HG02852 (cell line): ENCODE measurements at regions not wholly inside any gene's neighbourhood (a gene's known extent, or its start where the extent isn't known, plus 50 kb on each side); places are given as distances from the start of the nearest gene placed in this dataset.
"Not testable (repeated sequence)": the region's sequence is repeated elsewhere in the genome, so short reads cannot be mapped to it uniquely, and the experiment has no call there.

Experiments
- ATAC-seq: cut with Tn5 transposase; IDR thresholded peaks from one replicate; pipeline ENCODE4 v1.9.1; 2021; ENCODE audit warnings: mild to moderate bottlenecking, moderate library complexity; ENCODE audit not compliant: unreplicated experiment

DNA sequence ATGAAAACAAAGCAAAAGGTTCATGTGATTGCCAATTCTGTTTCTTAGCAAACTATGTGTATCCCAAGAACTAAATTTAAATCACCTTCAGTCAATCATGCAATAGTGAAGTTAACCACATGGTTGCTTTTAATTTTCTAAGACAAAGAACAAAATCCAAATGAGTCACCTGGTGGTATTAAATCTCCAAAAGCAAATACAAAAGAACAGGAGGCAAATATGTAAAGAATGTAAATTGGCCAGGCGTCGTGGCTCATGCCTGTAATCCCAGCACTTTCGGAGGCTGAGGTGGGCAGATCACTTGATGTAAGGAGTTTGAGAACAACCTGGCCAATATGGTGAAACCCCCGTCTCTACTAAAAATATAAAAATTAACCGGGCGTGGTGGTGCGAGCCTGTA is 54.2 kb upstream of the PIK3R4 start:
- no peak for ATAC-seq

DNA sequence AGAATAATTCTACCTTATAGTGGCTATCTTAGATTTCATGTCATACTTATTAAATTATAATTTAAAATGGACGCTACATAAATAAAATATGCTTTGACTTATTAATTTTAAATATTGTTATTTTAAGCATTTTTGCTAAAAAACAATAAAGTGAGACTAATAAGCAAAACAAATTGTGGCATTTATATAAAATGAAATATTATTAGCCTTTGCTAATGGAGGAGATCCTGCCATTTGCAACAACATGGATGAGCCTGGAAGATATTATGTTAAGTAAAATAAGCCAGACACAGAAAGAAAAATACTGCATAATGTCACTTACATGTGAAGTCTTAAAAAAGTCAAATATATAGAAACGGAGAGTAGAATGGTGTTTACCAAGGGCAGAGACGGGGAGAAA is 54.8 kb upstream of the PIK3R4 start:
- ATAC-seq: no peak

DNA sequence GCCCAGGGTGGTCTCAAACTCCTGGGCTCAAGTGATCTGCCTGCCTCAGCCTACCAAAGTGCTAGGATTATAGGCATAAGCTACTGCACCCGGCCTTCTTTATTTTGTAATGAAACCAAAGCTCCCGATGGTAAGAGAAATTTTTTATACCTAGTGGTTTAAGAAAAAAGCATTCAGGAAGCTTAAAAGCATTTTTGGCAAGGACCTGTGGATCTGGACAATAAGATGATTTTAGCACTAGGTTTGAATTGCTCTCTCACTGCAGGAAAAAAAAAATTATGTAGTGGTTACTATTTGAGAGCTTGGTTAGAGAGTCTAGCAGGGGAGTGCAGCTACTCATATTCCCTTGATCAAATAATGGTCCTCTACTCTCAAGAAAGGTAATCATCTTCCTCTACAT is 64.9 kb upstream of the PIK3R4 start:
- no peak for ATAC-seq

GRCh38 chr3:130814691-130815472 is 68.3 kb upstream of the PIK3R4 start:
- ATAC-seq: no peak

- no peak for ATAC-seq
These were observed 70.2 kb upstream of the PIK3R4 start for GRCh38 chr3:130816561-130817445.

DNA sequence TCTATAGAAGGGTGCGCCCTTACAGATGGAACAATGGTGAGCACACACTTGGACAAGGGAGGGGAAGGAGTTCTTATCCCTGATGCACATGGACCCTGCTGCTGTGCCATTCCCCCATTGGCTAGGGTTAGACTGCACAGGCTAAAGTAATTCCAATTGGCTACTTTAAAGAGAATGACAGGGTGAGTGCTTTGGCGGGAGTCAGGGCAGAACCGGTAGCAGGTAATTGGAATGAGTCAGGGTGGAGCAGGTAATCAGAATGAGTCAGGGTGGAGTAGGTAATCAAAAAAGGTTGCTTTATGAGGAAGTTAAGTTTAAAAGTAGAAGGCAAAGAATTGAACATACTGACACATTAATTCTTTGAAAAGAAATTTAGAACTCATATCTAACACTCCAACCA is 71.4 kb upstream of the PIK3R4 start:
- not testable (repeated sequence) for ATAC-seq

DNA sequence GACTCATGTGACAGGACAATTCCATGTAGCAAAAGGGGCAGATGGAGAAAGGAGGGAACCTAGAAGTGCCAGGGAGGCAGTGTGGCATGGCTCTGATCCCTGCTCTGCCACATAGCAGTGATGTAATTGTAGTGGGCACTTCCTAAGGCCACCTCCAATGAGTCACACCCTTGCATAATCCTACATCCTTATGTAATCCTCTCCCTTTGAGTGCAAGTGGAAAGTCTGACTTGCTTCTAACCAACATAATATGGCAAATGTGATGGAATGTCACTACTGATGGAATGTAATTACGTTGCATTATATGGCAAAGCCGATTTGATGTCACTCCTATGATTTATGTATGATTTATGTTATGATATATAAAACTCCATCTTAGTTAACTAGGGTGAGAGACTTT is 72.9 kb upstream of the ATP2C1 start:
- no peak for ATAC-seq

- no peak for ATAC-seq
These were observed 72.1 kb upstream of the ATP2C1 start for GRCh38 chr3:130821806-130822205.

DNA sequence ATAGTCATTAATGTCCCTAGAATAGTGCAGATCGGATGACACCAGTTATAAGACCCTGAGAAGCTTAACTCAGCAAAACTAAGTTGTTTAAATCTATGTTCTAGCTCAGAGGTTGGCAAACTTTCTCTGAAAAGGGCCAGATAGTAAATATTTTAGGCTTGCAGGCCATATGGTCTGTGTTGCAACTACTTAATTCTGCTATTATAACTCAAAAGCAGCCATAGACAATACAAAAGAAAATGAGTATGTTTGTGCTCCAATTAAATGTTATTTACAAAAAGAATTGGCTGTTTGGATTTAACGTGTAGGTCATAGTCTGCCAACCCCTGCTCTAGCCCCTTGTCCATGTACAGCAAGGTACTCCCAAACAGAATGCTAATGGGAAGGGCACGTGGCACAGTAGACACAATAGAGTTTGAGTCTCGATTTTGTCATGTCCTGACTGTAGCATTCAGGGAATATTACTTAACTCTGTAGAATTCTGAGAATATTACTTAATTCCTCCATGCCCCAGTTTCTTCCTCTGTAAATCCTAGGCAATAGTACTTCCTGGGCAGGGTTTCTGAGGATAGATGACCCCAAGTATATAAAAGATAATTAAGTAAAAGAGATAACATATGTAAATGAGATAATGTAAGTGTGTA is 70.5 kb upstream of the ATP2C1 start:
- ATAC-seq: no peak

DNA sequence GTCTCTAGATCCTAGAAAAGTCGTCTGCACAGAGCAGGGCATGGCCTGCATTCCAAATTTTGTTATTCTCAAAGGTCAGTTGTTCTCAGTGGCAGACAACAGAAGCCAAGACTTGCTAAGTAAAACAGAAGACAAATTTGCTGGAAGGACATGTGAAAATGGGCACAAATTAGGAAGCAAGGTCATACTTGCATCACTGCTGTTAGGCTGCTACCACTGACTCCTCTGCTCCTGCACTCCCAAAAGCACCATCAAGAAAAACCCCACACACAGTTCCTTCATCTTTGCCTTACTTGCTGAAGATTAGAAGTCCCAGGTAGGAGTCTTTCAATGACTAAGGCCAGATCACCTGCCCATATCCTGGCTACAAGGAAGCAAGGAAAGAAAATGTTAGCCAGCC is 69.9 kb upstream of the ATP2C1 start:
- ATAC-seq: no peak

DNA sequence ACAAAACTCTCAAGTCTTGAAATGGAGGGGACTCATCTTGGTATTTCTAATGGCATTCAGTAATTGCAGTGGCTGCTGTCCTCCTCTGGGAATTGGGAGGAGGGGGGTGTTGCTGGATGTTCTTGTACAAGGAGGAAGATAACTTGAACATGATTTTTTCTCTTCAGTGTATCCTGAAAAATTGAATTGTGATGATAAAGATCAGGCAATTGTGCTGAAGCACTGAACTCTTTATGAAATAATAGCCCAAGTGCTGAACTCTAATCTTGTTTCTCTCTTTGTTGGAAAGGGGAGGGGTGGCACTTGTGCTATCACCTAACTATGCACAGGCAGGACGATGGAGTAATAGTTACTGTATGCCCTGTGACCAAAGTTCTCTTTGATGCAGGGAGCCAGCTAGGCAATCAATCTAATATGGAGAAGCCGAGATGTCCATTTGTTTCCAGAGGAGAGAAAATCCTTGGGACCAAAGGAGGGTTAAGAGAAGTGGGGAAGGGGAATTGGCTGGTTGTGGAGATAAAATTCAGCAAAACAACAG is 68.1 kb upstream of the ATP2C1 start:
- ATAC-seq: no peak

- ATAC-seq: no peak
These were observed 67.2 kb upstream of the ATP2C1 start for GRCh38 chr3:130826516-130827182.

- no peak for ATAC-seq
These were observed 66.4 kb upstream of the ATP2C1 start for GRCh38 chr3:130827486-130827885.

GRCh38 chr3:130828948-130829947 is 64.6 kb upstream of the ATP2C1 start:
- ATAC-seq: no peak

DNA sequence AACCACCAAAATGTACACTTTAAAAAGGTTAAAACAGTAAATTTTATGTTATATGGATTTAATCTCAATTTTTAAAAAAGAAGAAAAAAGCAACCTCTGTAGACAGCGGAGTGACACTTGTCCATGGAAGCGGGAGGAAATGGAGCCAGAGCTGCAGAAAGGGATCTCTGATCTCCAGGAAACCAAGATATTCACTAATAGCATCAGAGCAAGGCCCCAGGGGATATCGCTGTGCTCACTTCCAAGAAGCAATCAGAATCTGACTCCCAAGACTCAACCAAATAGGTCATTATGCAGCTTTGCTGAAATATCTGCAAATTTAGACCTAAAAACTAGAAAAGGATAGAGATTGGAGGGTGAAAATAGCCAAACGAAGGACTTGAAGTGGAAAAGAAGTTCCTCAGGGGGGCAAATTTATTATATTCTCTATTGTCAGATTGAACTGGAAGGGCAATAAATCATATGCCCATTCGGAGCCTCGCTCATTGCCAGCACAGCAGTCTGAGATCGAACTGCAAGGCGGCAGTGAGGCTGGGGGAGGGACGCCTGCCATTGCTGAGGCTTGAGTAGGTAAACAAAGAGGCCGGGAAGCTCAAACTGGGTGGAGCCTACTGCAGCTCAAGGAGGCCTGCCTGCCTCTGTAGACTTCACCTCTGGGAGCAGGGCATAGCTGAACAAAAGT is 62.0 kb upstream of the ATP2C1 start:
- ATAC-seq: no peak

- ATAC-seq: not testable (repeated sequence)
These were observed 61.5 kb upstream of the ATP2C1 start for GRCh38 chr3:130832401-130832746.

DNA sequence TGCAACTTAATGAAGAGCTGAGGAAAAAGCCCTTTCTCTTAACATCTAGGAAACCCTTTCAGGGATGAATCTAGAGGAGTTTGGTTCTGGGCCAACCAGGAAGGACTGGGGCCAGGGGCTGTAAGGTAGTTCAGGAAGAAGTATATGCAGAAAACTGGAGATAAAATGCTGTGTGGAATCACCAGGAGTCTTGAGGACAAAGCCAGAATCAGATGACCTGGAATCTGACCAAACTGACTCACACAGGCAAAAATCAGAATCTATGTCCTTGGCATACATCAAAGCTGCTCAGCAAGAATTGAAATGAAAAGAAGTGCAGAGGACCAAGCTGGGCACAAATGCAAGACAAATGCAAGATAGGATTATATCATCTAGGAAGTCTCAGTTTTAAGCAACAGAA is 59.4 kb upstream of the ATP2C1 start:
- no peak for ATAC-seq

- ATAC-seq: no peak
These were observed 58.4 kb upstream of the ATP2C1 start for GRCh38 chr3:130835483-130835882.
